Gastrocnemius medialis (tissue), 4 donors: ENCODE measurements at regions not wholly inside any gene's neighbourhood (a gene's known extent, or its start where the extent isn't known, plus 50 kb on each side); places are given as distances from the start of the nearest gene placed in this dataset.

Experiments
- ATAC-seq, 2 donors: fragments of 150-250 bp; one replicate each; pipeline ENCODE4 v1.9.1; 2016
- DNase-seq, 2 donors: peaks; one replicate each; pipeline ENCODE4 v3.0.0-alpha.2; 2019
- H3K27ac ChIP-seq, 4 donors: fragments of 200-600 bp; sonication (generic); 1 replicate in 1 of 4; 2 replicates in 3 of 4; pipeline ENCODE4 v1.5.1; 2016 to 2018; ENCODE audit warnings: mild to moderate bottlenecking in 2 of 4, moderate library complexity in 1 of 4
- H3K27me3 ChIP-seq, 3 donors: fragments of 200-600 bp; sonication (generic) in 2 of 3; 1 replicate in 1 of 3; 2 replicates in 2 of 3; pipeline versions ENCODE4 v1.5.1 to v1.6.0; 2016 to 2019; ENCODE audit warnings: mild to moderate bottlenecking in 1 of 3, moderate library complexity in 1 of 3
- H3K36me3 ChIP-seq, 2 donors: fragments of 200-600 bp; sonication (generic) in 1 of 2; one replicate each; pipeline ENCODE4 v1.5.1; 2017 to 2018
- H3K4me1 ChIP-seq, 2 donors: fragments of 200-600 bp; sonication (generic) in 1 of 2; one replicate each; pipeline ENCODE4 v1.5.1; 2016 to 2017; ENCODE audit warnings: mild to moderate bottlenecking in 2 of 2
- H3K4me3 ChIP-seq, 4 donors: fragments of 200-600 bp; sonication (generic) in 3 of 4; 1 replicate in 1 of 4; 2 replicates in 3 of 4; pipeline ENCODE4 v1.5.1; 2016 to 2019; ENCODE audit warnings: mild to moderate bottlenecking in 2 of 4
- H3K9me3 ChIP-seq, 3 donors: fragments of 200-600 bp; sonication (generic) in 2 of 3; 1 replicate in 1 of 3; 2 replicates in 2 of 3; pipeline ENCODE4 v1.5.1; 2016 to 2019
- POLR2A ChIP-seq, 2 donors: fragments of 450-650 bp; IDR thresholded peaks; one replicate each; pipeline ENCODE4 v1.6.1; 2017; ENCODE audit warnings: antibody characterized with exemption in 2 of 2, mild to moderate bottlenecking in 2 of 2, moderate library complexity in 2 of 2
- in situ Hi-C, 4 donors: fragments of 200-750 bp; cut with MboI; loops; one replicate each; pipeline versions ENCODE4 v1.15.0 to v1.8.0; 2017; ENCODE audit warnings: low sequenced_read_pairs in 4 of 4
- intact Hi-C: fragments of 100-400 bp; cut with DNase I; formaldehyde crosslinking; loops from one replicate; pipeline ENCODE4 v1.15.1; 2023; ENCODE audit warnings: low total_unique reads
- TF ChIP-seq, protein P1 (sequence below), 5 experiments: fragments of 450-650 bp in 3 of 5; fragments of 200-600 bp in 2 of 5; sonication (generic) in 2 of 5; IDR thresholded peaks in 4 of 5; conservative IDR thresholded peaks in 1 of 5; 1 replicate in 4 of 5; 2 replicates in 1 of 5; pipeline ENCODE4 v1.5.1; 2016 to 2019; ENCODE audit warnings: antibody characterized with exemption in 5 of 5, mild to moderate bottlenecking in 3 of 5, moderate library complexity in 3 of 5

DNA sequence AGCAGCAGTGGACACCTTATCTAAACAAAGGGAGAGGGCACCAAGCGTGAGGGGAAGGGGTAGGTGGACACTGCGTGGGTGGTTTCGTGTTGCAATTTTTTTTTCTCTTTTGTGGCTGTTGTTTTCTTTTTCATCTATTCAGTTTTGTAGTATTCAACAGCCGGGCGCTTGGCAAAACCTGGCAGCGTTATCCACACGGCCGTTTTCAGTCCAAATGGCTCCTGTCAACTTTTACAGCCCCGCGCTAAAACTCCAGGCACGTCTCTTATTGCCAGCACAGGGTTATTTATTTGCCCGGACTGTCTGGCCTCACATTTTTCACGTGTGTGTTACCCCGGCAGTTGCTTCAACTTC, 192.2 kb downstream of the BCOR start:
- peaks cover 0 to 18% of the 10 kb centered on the region in 2 donors for H3K4me1 ChIP-seq
- no peak overlapping the region for H3K4me3 ChIP-seq
- no peaks in the 10 kb centered on the region for H3K9me3 ChIP-seq
- in situ Hi-C loops (no loop called here), intact Hi-C loops (loop anchor here (5.0 to 10.0 kb wide), 6 partner anchors 93 to 267 kb away; partner anchors contain the start of gene BCOR)
- H3K36me3 ChIP-seq = no peaks in the 10 kb centered on the region
- ATAC-seq = no peak
- no peaks in the 10 kb centered on the region for H3K27me3 ChIP-seq
- TF ChIP-seq, protein P1, sequence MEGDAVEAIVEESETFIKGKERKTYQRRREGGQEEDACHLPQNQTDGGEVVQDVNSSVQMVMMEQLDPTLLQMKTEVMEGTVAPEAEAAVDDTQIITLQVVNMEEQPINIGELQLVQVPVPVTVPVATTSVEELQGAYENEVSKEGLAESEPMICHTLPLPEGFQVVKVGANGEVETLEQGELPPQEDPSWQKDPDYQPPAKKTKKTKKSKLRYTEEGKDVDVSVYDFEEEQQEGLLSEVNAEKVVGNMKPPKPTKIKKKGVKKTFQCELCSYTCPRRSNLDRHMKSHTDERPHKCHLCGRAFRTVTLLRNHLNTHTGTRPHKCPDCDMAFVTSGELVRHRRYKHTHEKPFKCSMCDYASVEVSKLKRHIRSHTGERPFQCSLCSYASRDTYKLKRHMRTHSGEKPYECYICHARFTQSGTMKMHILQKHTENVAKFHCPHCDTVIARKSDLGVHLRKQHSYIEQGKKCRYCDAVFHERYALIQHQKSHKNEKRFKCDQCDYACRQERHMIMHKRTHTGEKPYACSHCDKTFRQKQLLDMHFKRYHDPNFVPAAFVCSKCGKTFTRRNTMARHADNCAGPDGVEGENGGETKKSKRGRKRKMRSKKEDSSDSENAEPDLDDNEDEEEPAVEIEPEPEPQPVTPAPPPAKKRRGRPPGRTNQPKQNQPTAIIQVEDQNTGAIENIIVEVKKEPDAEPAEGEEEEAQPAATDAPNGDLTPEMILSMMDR (IDR thresholded peaks at IDR 0.05 in 4 of 5, conservative IDR thresholded peaks at IDR 0.05 in 1 of 5) = no peak
- no peak for DNase-seq
- no peak overlapping the region for H3K27ac ChIP-seq

DNA sequence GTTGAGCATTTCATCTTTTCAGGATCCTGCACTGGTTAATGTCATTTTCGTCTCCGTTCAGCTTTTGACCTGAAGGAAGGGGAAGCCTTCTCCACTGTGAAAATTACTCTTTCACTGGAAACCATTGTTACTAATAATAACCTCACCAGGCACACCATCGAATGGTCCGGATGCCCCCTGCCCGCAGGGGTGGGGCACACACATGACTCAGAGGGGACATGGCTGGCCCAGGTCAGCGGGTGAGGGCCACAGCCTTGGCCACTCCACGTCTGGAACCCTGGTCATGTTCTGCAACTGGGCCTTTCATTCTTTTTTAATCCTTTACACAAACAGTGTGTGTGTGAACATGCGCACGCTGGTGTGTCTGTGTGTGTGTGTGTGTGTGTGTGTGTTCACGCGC, 191.8 kb downstream of the BCOR start:
- peaks cover 0 to 18% of the 10 kb centered on the region in 2 donors for H3K4me1 ChIP-seq
- H3K27ac ChIP-seq = no peak overlapping the region
- in situ Hi-C loops (no loop called here), intact Hi-C loops (loop anchor here (5.0 to 10.0 kb wide), 6 partner anchors 94 to 266 kb away; partner anchors contain the start of gene BCOR)
- no peaks in the 10 kb centered on the region for H3K27me3 ChIP-seq
- DNase-seq (no peak), ATAC-seq (no peak)
- no peaks in the 10 kb centered on the region for H3K36me3 ChIP-seq
- no peak for TF ChIP-seq POLR2A (IDR thresholded peaks at IDR 0.05)
- TF ChIP-seq, protein P1 (IDR thresholded peaks at IDR 0.05 in 4 of 5, conservative IDR thresholded peaks at IDR 0.05 in 1 of 5) = no peak
- H3K4me3 ChIP-seq = no peak overlapping the region
- H3K9me3 ChIP-seq = no peaks in the 10 kb centered on the region

DNA sequence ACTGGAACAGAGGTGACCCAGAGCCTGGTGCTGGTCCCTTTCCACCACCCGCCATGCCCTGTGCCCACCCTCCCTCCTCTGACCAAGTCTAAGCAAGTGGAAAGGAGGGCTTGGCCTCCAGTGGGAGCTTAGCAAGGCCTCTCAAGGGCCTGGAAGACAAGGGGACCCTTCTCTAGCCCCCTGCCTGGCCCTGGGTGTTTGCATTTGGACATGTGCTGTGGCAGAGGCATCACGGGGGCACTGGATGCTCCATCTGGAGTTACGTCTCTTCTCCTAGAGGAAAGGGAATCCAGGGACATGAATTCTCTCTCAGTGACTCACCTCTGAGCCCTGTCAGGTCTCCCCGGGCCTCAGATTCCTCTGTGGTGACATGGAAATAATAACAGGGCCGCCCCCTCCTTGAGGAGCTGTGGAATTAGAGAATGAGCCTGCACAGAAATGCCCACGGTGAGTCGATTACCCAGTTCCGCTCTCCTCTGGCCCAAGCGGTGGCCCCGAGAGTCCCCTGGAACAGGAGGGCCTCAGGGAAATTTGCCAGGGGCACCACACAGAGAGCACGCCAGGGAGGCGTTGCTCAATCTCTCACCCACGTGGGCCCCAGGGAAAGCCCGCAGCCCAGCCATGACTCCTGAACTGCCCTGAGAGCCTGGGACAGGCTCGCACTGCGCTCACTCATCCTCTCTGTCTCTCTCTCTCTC, 189.6 kb downstream of the BCOR start:
- in situ Hi-C loops (no loop called here), intact Hi-C loops (loop anchor here (5.0 to 10.0 kb wide), 6 partner anchors 96 to 264 kb away; partner anchors contain the start of gene BCOR)
- no peaks in the 10 kb centered on the region for H3K36me3 ChIP-seq
- no peaks in the 10 kb centered on the region for H3K27me3 ChIP-seq
- DNase-seq (peak; percentile 49 to 72), ATAC-seq (peak; percentile 93 to 97)
- H3K4me3 ChIP-seq = peak overlapping the region in 1 of 4 donors; percentile 28
- H3K9me3 ChIP-seq = no peaks in the 10 kb centered on the region
- peaks cover 0 to 18% of the 10 kb centered on the region in 2 donors for H3K4me1 ChIP-seq
- peak overlapping the region; percentile 54 to 76 (median 70) for H3K27ac ChIP-seq
- TF ChIP-seq POLR2A (IDR thresholded peaks at IDR 0.05) = no peak
- TF ChIP-seq, protein P1 (IDR thresholded peaks at IDR 0.05 in 4 of 5, conservative IDR thresholded peaks at IDR 0.05 in 1 of 5) = no peak

DNA sequence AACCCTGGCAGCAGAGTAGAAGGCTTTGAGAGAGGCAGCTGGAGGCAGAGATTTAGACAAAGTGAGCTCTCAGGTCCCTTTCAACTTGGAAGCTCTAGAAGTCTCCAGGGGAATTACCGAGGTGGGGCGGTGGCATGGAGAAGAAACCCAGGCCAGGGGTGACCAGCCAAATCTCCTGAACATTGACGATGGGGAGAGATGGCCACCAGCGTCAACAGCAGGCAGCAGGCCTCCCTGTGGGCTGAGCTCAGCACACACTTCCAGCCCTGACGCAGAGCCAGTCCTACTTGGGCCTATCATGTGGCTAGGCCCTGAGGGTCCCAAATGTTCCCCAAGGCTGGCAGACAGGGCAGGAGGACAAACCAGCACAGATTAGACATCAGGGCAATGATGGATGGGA, 187.8 kb downstream of the BCOR start:
- ATAC-seq = no peak
- no peaks in the 10 kb centered on the region for H3K27me3 ChIP-seq
- peaks cover 0 to 18% of the 10 kb centered on the region in 2 donors for H3K4me1 ChIP-seq
- intact Hi-C loops = loop anchor here (5.0 to 10.0 kb wide), 6 partner anchors 98 to 262 kb away; partner anchors contain the start of gene BCOR
- H3K9me3 ChIP-seq = no peaks in the 10 kb centered on the region
- no peaks in the 10 kb centered on the region for H3K36me3 ChIP-seq
- TF ChIP-seq, protein P1 (IDR thresholded peaks at IDR 0.05 in 4 of 5, conservative IDR thresholded peaks at IDR 0.05 in 1 of 5) = no peak
- TF ChIP-seq POLR2A (IDR thresholded peaks at IDR 0.05) = no peak
- in situ Hi-C loops = no loop called here
- no peak overlapping the region for H3K4me3 ChIP-seq
- no peak for DNase-seq
- H3K27ac ChIP-seq = no peak overlapping the region
